ENCODE measurements at regions not wholly inside any gene's neighbourhood (a gene's known extent, or its start where the extent isn't known, plus 50 kb on each side); places are given as distances from the start of the nearest gene placed in this dataset.

GRCh38 chr17:68196394-68197090 is 51.3 kb upstream of the AMZ2 start:
- H3K79me2 ChIP-seq (ENCODE audit: insufficient read depth, low read length): no peaks in the 10 kb centered on the region
- H3K4me1 ChIP-seq (ENCODE audit: insufficient read depth, low read length, severe bottlenecking): peaks cover 65% of the 10 kb centered on the region
- H3K4me3 ChIP-seq (ENCODE audit: low read depth, low read length, poor library complexity, severe bottlenecking): peak overlapping the region; percentile 22
- TF ChIP-seq CTCF (IDR thresholded peaks at IDR 0.05; ENCODE audit: low read length) (no peak), EZH2 (IDR thresholded peaks at IDR 0.05; ENCODE audit: borderline replicate concordance, low read length) (no peak)
- no peaks in the 10 kb centered on the region for H3K9me2 ChIP-seq (ENCODE audit: low read depth, low read length)
- no peak overlapping the region for H3K27ac ChIP-seq (ENCODE audit: low read depth, low read length, poor library complexity, severe bottlenecking)
- no peaks in the 10 kb centered on the region for H3K9me3 ChIP-seq (ENCODE audit: low read length)
- H2AFZ ChIP-seq (ENCODE audit: low read length): no peak overlapping the region
- H4K20me1 ChIP-seq (ENCODE audit: insufficient read depth, low read length): no peaks in the 10 kb centered on the region
- H3K4me2 ChIP-seq (ENCODE audit: low read length): peak overlapping the region; percentile 37; the same call in 1 of the 2 replicates
- H3K27me3 ChIP-seq (ENCODE audit: insufficient read depth, low read length): no peaks in the 10 kb centered on the region; the same call in 1 of the 2 replicates
- H3K9ac ChIP-seq (ENCODE audit: low read length): no peak overlapping the region; the same call in 1 of the 2 replicates
- peaks cover 6% of the 10 kb centered on the region; the same call in 1 of the 2 replicates for H3F3A ChIP-seq (ENCODE audit: insufficient read depth, low read length)
- H3K36me3 ChIP-seq (ENCODE audit: insufficient read depth, low read length): peaks cover 50% of the 10 kb centered on the region

GRCh38 chr17:68197091-68197996 is 50.5 kb upstream of the AMZ2 start:
- no peak overlapping the region for H3K4me3 ChIP-seq (ENCODE audit: low read depth, low read length, poor library complexity, severe bottlenecking)
- no peaks in the 10 kb centered on the region for H4K20me1 ChIP-seq (ENCODE audit: insufficient read depth, low read length)
- H3K9me2 ChIP-seq (ENCODE audit: low read depth, low read length): no peaks in the 10 kb centered on the region
- no peak overlapping the region for H2AFZ ChIP-seq (ENCODE audit: low read length)
- peak overlapping the region; percentile 5; the same call in 1 of the 2 replicates for H3K4me2 ChIP-seq (ENCODE audit: low read length)
- H3K27me3 ChIP-seq (ENCODE audit: insufficient read depth, low read length): no peaks in the 10 kb centered on the region; the same call in 1 of the 2 replicates
- peaks cover 67% of the 10 kb centered on the region for H3K4me1 ChIP-seq (ENCODE audit: insufficient read depth, low read length, severe bottlenecking)
- H3F3A ChIP-seq (ENCODE audit: insufficient read depth, low read length): peaks cover 3% of the 10 kb centered on the region; the same call in 1 of the 2 replicates
- H3K27ac ChIP-seq (ENCODE audit: low read depth, low read length, poor library complexity, severe bottlenecking): no peak overlapping the region
- peaks cover 43% of the 10 kb centered on the region; the same call in 1 of the 2 replicates for H3K36me3 ChIP-seq (ENCODE audit: insufficient read depth, low read length)
- TF ChIP-seq CTCF (IDR thresholded peaks at IDR 0.05; ENCODE audit: low read length) (no peak), EZH2 (IDR thresholded peaks at IDR 0.05; ENCODE audit: borderline replicate concordance, low read length) (no peak)
- no peaks in the 10 kb centered on the region for H3K79me2 ChIP-seq (ENCODE audit: insufficient read depth, low read length)
- no peak overlapping the region for H3K9ac ChIP-seq (ENCODE audit: low read length)
- no peaks in the 10 kb centered on the region for H3K9me3 ChIP-seq (ENCODE audit: low read length)

- Histone ChIP-seq H3F3A (ENCODE audit: insufficient read depth, low read length) (no peaks in the 10 kb centered on the region; the same call in 1 of the 2 replicates), H3K27me3 (ENCODE audit: insufficient read depth, low read length) (no peaks in the 10 kb centered on the region; the same call in 1 of the 2 replicates), H3K4me2 (ENCODE audit: low read length) (peak overlapping the region; percentile 83; the same call in 1 of the 2 replicates), H3K36me3 (ENCODE audit: insufficient read depth, low read length) (peaks cover 39% of the 10 kb centered on the region; the same call in 1 of the 2 replicates), H3K4me3 (ENCODE audit: low read depth, low read length, poor library complexity, severe bottlenecking) (no peak overlapping the region), H2AFZ (ENCODE audit: low read length) (no peak overlapping the region), H3K9me3 (ENCODE audit: low read length) (no peaks in the 10 kb centered on the region), H4K20me1 (ENCODE audit: insufficient read depth, low read length) (no peaks in the 10 kb centered on the region), H3K9me2 (ENCODE audit: low read depth, low read length) (no peaks in the 10 kb centered on the region), H3K27ac (ENCODE audit: low read depth, low read length, poor library complexity, severe bottlenecking) (no peak overlapping the region), H3K4me1 (ENCODE audit: insufficient read depth, low read length, severe bottlenecking) (peaks cover 67% of the 10 kb centered on the region), H3K9ac (ENCODE audit: low read length) (no peak overlapping the region), H3K79me2 (ENCODE audit: insufficient read depth, low read length) (no peaks in the 10 kb centered on the region)
- TF ChIP-seq CTCF (IDR thresholded peaks at IDR 0.05; ENCODE audit: low read length) (no peak), EZH2 (IDR thresholded peaks at IDR 0.05; ENCODE audit: borderline replicate concordance, low read length) (no peak)
These were observed 49.6 kb upstream of the AMZ2 start for GRCh38 chr17:68197997-68198930.

All from OCI-LY1 (cell line).